ENCODE measurements at regions not wholly inside any gene's neighbourhood (a gene's known extent, or its start where the extent isn't known, plus 50 kb on each side); places are given as distances from the start of the nearest gene placed in this dataset.
"Not testable (repeated sequence)": the region's sequence is repeated elsewhere in the genome, so short reads cannot be mapped to it uniquely, and the experiment has no call there.

DNA sequence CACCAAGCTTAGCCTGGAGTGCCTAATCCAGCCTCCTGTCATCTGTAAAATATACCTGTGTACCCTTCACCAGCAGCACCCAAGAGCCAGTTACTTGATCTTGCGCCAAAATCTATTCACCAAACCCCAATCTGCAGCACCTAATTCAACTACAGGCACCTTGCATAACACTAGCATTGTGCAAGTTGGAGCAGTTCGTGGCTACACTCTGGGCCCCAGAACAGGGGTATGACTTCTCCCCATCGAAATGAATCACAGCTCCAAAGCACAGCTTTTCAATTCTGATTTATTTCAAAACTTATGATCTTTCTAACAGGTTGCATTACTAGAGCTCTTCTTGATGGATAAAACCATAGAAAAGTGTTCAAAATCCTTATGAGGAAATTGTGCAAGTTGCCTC, 100.4 kb upstream of the TCF21 start (continued):
- TF ChIP-seq, protein P1, sequence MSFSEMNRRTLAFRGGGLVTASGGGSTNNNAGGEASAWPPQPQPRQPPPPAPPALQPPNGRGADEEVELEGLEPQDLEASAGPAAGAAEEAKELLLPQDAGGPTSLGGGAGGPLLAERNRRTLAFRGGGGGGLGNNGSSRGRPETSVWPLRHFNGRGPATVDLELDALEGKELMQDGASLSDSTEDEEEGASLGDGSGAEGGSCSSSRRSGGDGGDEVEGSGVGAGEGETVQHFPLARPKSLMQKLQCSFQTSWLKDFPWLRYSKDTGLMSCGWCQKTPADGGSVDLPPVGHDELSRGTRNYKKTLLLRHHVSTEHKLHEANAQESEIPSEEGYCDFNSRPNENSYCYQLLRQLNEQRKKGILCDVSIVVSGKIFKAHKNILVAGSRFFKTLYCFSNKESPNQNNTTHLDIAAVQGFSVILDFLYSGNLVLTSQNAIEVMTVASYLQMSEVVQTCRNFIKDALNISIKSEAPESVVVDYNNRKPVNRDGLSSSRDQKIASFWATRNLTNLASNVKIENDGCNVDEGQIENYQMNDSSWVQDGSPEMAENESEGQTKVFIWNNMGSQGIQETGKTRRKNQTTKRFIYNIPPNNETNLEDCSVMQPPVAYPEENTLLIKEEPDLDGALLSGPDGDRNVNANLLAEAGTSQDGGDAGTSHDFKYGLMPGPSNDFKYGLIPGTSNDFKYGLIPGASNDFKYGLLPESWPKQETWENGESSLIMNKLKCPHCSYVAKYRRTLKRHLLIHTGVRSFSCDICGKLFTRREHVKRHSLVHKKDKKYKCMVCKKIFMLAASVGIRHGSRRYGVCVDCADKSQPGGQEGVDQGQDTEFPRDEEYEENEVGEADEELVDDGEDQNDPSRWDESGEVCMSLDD (tag by site-specific recombination; IDR thresholded peaks at IDR 0.05) = no peak
- TF ChIP-seq SP3 (tag by site-specific recombination; IDR thresholded peaks at IDR 0.05) = no peak

DNA sequence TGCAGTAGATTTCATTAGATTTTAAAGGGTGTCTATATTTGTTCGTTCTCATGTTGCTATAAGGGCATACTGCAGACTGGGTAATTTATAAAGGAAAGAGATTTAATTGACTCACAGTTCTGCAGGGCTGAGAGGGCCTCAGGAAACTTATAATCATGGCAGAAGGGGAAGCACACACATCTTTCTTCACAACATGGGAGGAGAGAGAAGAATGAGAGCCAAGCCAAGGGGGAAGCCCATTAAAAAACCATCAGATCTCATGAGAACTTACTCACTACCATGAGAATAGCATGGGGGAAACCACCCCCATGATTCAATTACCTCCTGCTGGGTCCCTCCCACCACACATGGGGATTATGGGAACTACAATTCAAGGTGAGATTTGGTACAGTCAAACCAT, 99.5 kb upstream of the TCF21 start:
- CTCF ChIA-PET = interaction anchor here (0.8 kb wide), 1 partner anchor 128 kb away, joined by 3 read pairs; no protein-coding TSS in a partner anchor
- H3K9me3 ChIP-seq (ENCODE audit: control insufficient read depth, insufficient read depth, low read depth, low read length); H3K4me1 ChIP-seq (ENCODE audit: control insufficient read depth, insufficient read depth, low read length); H3K4me3 ChIP-seq (ENCODE audit: low read depth, low read length); POLR2A ChIA-PET; H3K36me3 ChIP-seq (ENCODE audit: control insufficient read depth in 2 of 2, insufficient read depth in 1 of 2, low read length in 2 of 2); H3K27ac ChIP-seq (ENCODE audit: extremely low read depth, low read depth, low read length): not testable (repeated sequence)

DNA sequence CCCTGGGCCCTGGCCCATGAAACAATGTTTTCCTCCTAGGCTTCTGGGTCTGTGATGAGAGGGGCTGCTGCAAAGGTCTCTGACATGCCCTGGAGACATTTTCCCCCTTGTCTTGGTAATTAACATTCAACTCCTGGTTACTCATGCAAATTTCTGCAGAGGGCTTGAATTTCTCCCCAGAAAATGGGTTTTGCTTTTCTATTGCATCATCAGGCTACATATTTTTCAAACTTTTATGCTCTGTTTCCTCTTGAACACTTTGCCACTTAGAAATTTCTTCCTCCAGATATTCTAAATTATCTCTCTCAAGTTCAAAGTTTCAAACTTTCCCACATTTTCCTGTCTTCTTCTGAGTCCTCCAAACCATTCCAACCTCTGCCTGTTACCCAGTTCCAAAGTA, 98.2 kb upstream of the TCF21 start:
- H3K4me1 ChIP-seq (ENCODE audit: control insufficient read depth, insufficient read depth, low read length); POLR2A ChIA-PET; H3K9me3 ChIP-seq (ENCODE audit: control insufficient read depth, insufficient read depth, low read depth, low read length); H3K27ac ChIP-seq (ENCODE audit: extremely low read depth, low read depth, low read length); H3K36me3 ChIP-seq (ENCODE audit: control insufficient read depth in 2 of 2, insufficient read depth in 1 of 2, low read length in 2 of 2); H3K4me3 ChIP-seq (ENCODE audit: low read depth, low read length): not testable (repeated sequence)
- CTCF ChIA-PET = interaction anchor here (0.6 kb wide), 1 partner anchor 9 kb away, joined by 3 read pairs; no protein-coding TSS in a partner anchor

DNA sequence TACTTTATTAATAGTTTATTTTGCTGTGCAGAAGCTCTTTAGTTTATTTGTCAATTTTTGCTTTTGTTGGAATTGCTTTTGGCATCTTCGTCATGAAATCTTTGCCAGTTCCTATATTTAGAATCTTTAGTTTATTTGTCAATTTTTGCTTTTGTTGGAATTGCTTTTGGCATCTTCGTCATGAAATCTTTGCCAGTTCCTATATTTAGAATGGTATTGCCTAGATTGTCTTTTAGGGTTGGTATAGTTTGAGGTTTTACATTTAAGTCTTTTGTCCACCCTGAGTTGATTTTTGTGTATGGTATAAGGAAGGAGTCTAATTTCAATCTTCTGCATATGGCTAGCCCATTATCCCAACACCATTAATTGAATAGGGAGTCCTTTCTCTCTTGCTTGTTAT, 93.9 kb upstream of the TCF21 start:
- POLR2A ChIA-PET = not testable (repeated sequence)

DNA sequence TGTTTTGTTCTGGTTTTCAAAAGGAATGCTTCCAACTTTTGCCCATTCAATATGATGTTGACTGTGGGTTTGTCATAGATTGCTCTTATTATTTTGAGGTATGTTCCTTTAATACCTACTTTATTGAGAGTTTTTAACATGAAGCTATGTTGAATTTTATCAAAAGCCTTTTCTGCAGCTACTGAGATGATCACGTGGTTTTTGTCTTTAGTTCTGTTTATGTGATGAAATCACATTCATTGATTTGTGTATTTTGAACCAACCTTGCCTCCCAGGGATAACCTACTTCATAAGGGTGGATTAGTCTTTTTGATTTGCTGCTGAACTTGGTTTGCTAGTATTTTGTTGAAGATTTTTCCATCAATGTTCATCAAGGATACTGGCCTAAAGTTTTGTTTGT, 92.7 kb upstream of the TCF21 start:
- CTCF ChIA-PET = interaction anchor here (0.7 to 2.1 kb wide), 3 partner anchors 20 to 251 kb away, joined by 3 to 9 read pairs (median 3); no protein-coding TSS in a partner anchor
- POLR2A ChIA-PET = interaction anchor here (1.2 kb wide), 1 partner anchor 41 kb away, joined by 3 read pairs; no protein-coding TSS in a partner anchor

More for the DNA sequence above, 93.9 kb upstream of the TCF21 start:
- CTCF ChIA-PET = interaction anchor here (0.7 to 2.1 kb wide), 3 partner anchors 18 to 121 kb away, joined by 3 to 9 read pairs (median 6); no protein-coding TSS in a partner anchor
- H3K4me1 ChIP-seq (ENCODE audit: control insufficient read depth, insufficient read depth, low read length); H3K27ac ChIP-seq (ENCODE audit: extremely low read depth, low read depth, low read length); H3K4me3 ChIP-seq (ENCODE audit: low read depth, low read length); H3K36me3 ChIP-seq (ENCODE audit: control insufficient read depth in 2 of 2, insufficient read depth in 1 of 2, low read length in 2 of 2); H3K9me3 ChIP-seq (ENCODE audit: control insufficient read depth, insufficient read depth, low read depth, low read length): not testable (repeated sequence)

More for the DNA sequence above, 92.7 kb upstream of the TCF21 start:
- H3K9me3 ChIP-seq (ENCODE audit: control insufficient read depth, insufficient read depth, low read depth, low read length) = no peaks in the 10 kb centered on the region
- H3K4me1 ChIP-seq (ENCODE audit: control insufficient read depth, insufficient read depth, low read length) = no peaks in the 10 kb centered on the region
- H3K27ac ChIP-seq (ENCODE audit: extremely low read depth, low read depth, low read length) = no peak overlapping the region
- TF ChIP-seq ZFP37 (tag by site-specific recombination; IDR thresholded peaks at IDR 0.05) (no peak), ZNF701 (tag by site-specific recombination; IDR thresholded peaks at IDR 0.05) (no peak), OVOL3 (tag by site-specific recombination; IDR thresholded peaks at IDR 0.05) (no peak), ZNF24 (tag by site-specific recombination; IDR thresholded peaks at IDR 0.05) (no peak), ZNF629 (tag by site-specific recombination; IDR thresholded peaks at IDR 0.05) (no peak), KLF8 (tag by site-specific recombination; IDR thresholded peaks at IDR 0.05) (no peak), KLF1 (tag by site-specific recombination; IDR thresholded peaks at IDR 0.05) (no peak), ZNF571 (tag by site-specific recombination; IDR thresholded peaks at IDR 0.05) (no peak), ZNF791 (tag by site-specific recombination; IDR thresholded peaks at IDR 0.05) (no peak), ZNF292 (tag by site-specific recombination; IDR thresholded peaks at IDR 0.05; ENCODE audit: borderline replicate concordance, low read depth) (no peak), ZEB2 (tag by site-specific recombination; IDR thresholded peaks at IDR 0.05) (no peak)
- TF ChIP-seq, protein P2, sequence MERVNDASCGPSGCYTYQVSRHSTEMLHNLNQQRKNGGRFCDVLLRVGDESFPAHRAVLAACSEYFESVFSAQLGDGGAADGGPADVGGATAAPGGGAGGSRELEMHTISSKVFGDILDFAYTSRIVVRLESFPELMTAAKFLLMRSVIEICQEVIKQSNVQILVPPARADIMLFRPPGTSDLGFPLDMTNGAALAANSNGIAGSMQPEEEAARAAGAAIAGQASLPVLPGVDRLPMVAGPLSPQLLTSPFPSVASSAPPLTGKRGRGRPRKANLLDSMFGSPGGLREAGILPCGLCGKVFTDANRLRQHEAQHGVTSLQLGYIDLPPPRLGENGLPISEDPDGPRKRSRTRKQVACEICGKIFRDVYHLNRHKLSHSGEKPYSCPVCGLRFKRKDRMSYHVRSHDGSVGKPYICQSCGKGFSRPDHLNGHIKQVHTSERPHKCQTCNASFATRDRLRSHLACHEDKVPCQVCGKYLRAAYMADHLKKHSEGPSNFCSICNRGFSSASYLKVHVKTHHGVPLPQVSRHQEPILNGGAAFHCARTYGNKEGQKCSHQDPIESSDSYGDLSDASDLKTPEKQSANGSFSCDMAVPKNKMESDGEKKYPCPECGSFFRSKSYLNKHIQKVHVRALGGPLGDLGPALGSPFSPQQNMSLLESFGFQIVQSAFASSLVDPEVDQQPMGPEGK (tag by site-specific recombination; IDR thresholded peaks at IDR 0.05) = no peak
- TF ChIP-seq, protein P3, sequence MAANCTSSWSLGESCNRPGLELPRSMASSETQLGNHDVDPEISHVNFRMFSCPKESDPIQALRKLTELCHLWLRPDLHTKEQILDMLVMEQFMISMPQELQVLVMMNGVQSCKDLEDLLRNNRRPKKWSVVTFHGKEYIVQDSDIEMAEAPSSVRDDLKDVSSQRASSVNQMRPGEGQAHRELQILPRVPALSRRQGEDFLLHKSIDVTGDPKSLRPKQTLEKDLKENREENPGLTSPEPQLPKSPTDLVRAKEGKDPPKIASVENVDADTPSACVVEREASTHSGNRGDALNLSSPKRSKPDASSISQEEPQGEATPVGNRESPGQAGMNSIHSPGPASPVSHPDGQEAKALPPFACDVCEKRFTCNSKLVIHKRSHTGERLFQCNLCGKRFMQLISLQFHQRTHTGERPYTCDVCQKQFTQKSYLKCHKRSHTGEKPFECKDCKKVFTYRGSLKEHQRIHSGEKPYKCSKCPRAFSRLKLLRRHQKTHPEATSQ (tag by site-specific recombination; IDR thresholded peaks at IDR 0.05) = no peak
- TF ChIP-seq, protein P4, sequence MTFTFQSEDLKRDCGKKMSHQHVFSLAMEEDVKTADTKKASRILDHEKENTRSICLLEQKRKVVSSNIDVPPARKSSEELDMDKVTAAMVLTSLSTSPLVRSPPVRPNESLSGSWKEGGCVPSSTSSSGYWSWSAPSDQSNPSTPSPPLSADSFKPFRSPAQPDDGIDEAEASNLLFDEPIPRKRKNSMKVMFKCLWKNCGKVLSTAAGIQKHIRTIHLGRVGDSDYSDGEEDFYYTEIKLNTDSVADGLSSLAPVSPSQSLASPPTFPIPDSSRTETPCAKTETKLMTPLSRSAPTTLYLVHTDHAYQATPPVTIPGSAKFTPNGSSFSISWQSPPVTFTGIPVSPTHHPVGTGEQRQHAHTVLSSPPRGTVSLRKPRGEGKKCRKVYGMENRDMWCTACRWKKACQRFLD (tag by site-specific recombination; IDR thresholded peaks at IDR 0.05) = no peak
- H3K4me3 ChIP-seq (ENCODE audit: low read depth, low read length) = no peak overlapping the region
- no peaks in the 10 kb centered on the region for H3K36me3 ChIP-seq (ENCODE audit: control insufficient read depth in 2 of 2, insufficient read depth in 1 of 2, low read length in 2 of 2)

Data from HEK293 (cell line).